Suprapubic skin (tissue), 4 donors: ENCODE measurements at regions not wholly inside any gene's neighbourhood (a gene's known extent, or its start where the extent isn't known, plus 50 kb on each side); places are given as distances from the start of the nearest gene placed in this dataset.

ENCODE experiments used
- CTCF ChIP-seq, 2 donors: fragments of 200-600 bp in 1 of 2; fragments of 450-650 bp in 1 of 2; sonication (generic) in 1 of 2; IDR thresholded peaks; one replicate each; pipeline ENCODE4 v1.5.1; 2016 to 2019; ENCODE audit warnings: antibody characterized with exemption in 2 of 2, mild to moderate bottlenecking in 1 of 2, moderate library complexity in 1 of 2
- POLR2A ChIP-seq, 2 donors: fragments of 450-650 bp; IDR thresholded peaks; one replicate each; pipeline ENCODE4 v1.6.1; 2017; ENCODE audit warnings: antibody characterized with exemption in 2 of 2, mild to moderate bottlenecking in 2 of 2, moderate library complexity in 2 of 2
- POLR2AphosphoS5 ChIP-seq, 3 donors: sonication (generic); formaldehyde crosslinking; IDR thresholded peaks; one replicate each; pipeline ENCODE4 v1.6.1; 2017; ENCODE audit warnings: antibody characterized with exemption in 3 of 3

GRCh38 chrX:25810202-25810601 lies 327.9 kb upstream of the MAGEB18 start:
- TF ChIP-seq CTCF (IDR thresholded peaks at IDR 0.05) (no peak), POLR2A (IDR thresholded peaks at IDR 0.05) (no peak), POLR2AphosphoS5 (IDR thresholded peaks at IDR 0.05) (no peak)
